Astrocyte (in vitro differentiated cells and primary cell): ENCODE measurements at regions not wholly inside any gene's neighbourhood (a gene's known extent, or its start where the extent isn't known, plus 50 kb on each side); places are given as distances from the start of the nearest gene placed in this dataset.

Experiments
- DNase-seq: peaks from one replicate; pipeline ENCODE4 v3.0.0-alpha.2; 2010; ENCODE audit warnings: low read depth
- FAIRE-seq: peaks from 2 replicates; lab custom pipeline; 2011; peaks lifted over from hg19 to GRCh38; lab: Jason Lieb, UNC
- H2AFZ ChIP-seq: 2 replicates; pipeline ENCODE4 v1.6.0; 2012; ENCODE audit warnings: low read depth, low read length, inconsistent platforms
- H3K27ac ChIP-seq: 2 replicates; pipeline ENCODE4 v1.5.1; 2011; ENCODE audit warnings: low read depth, low read length, inconsistent platforms
- H3K27me3 ChIP-seq: 2 replicates; pipeline ENCODE4 v1.6.0; 2011; ENCODE audit warnings: low read length, inconsistent platforms; ENCODE audit not compliant: insufficient read depth
- H3K36me3 ChIP-seq: 2 replicates; pipeline ENCODE4 v1.5.1; 2011; ENCODE audit warnings: low read length, inconsistent platforms; ENCODE audit not compliant: insufficient read depth
- H3K4me1 ChIP-seq: 2 replicates; pipeline ENCODE4 v1.5.1; 2011; ENCODE audit warnings: low read length, inconsistent platforms; ENCODE audit not compliant: insufficient read depth
- H3K4me2 ChIP-seq: 2 replicates; pipeline ENCODE4 v1.6.0; 2012; ENCODE audit warnings: low read length, inconsistent platforms
- H3K4me3 ChIP-seq: 2 replicates; pipeline ENCODE4 v1.5.1; 2011; ENCODE audit warnings: low read depth, mild to moderate bottlenecking, low read length, inconsistent platforms; ENCODE audit not compliant: insufficient read depth
- H3K79me2 ChIP-seq: 2 replicates; pipeline ENCODE4 v1.6.0; 2012; ENCODE audit warnings: mild to moderate bottlenecking, low read length, inconsistent platforms; ENCODE audit not compliant: insufficient read depth
- H3K9ac ChIP-seq: 2 replicates; pipeline ENCODE4 v1.6.0; 2012; ENCODE audit warnings: mild to moderate bottlenecking, low read length, inconsistent platforms
- H3K9me3 ChIP-seq: 2 replicates; pipeline ENCODE4 v1.5.1; 2012; ENCODE audit warnings: low read depth, mild to moderate bottlenecking, low read length, inconsistent platforms; ENCODE audit not compliant: insufficient read depth
- H4K20me1 ChIP-seq: 2 replicates; pipeline ENCODE4 v1.6.0; 2012; ENCODE audit warnings: low read length, inconsistent platforms; ENCODE audit not compliant: insufficient read depth
- H3K27ac Mint-ChIP-seq: one replicate; pipeline ENCODE4 v1.8.0; 2021; ENCODE audit warnings: mild to moderate bottlenecking, mixed read lengths; ENCODE audit not compliant: unreplicated experiment
- H3K27me3 Mint-ChIP-seq: one replicate; pipeline ENCODE4 v1.8.0; 2021; ENCODE audit warnings: low read depth, mixed read lengths; ENCODE audit not compliant: unreplicated experiment
- H3K36me3 Mint-ChIP-seq: one replicate; pipeline ENCODE4 v1.8.0; 2021; ENCODE audit warnings: low read depth, mixed read lengths; ENCODE audit not compliant: unreplicated experiment
- H3K4me1 Mint-ChIP-seq: one replicate; pipeline ENCODE4 v1.8.0; 2021; ENCODE audit warnings: low read depth, mixed read lengths; ENCODE audit not compliant: unreplicated experiment
- H3K4me3 Mint-ChIP-seq: one replicate; pipeline ENCODE4 v1.8.0; 2021; ENCODE audit warnings: mild to moderate bottlenecking, moderate library complexity, mixed read lengths; ENCODE audit not compliant: unreplicated experiment
- H3K9me3 Mint-ChIP-seq: one replicate; pipeline ENCODE4 v1.8.0; 2021; ENCODE audit warnings: mild to moderate bottlenecking, mixed read lengths; ENCODE audit not compliant: unreplicated experiment
- EZH2 ChIP-seq: IDR thresholded peaks from 2 replicates; pipeline ENCODE4 v1.6.1; 2012; ENCODE audit warnings: mild to moderate bottlenecking, low read length, inconsistent platforms; ENCODE audit not compliant: insufficient read depth
- TF ChIP-seq, protein P1 (sequence below): IDR thresholded peaks from 2 replicates; pipeline ENCODE4 v1.5.1; 2011; ENCODE audit warnings: low read depth, mild to moderate bottlenecking, inconsistent platforms, low read length, moderate library complexity; ENCODE audit not compliant: insufficient read depth

DNA sequence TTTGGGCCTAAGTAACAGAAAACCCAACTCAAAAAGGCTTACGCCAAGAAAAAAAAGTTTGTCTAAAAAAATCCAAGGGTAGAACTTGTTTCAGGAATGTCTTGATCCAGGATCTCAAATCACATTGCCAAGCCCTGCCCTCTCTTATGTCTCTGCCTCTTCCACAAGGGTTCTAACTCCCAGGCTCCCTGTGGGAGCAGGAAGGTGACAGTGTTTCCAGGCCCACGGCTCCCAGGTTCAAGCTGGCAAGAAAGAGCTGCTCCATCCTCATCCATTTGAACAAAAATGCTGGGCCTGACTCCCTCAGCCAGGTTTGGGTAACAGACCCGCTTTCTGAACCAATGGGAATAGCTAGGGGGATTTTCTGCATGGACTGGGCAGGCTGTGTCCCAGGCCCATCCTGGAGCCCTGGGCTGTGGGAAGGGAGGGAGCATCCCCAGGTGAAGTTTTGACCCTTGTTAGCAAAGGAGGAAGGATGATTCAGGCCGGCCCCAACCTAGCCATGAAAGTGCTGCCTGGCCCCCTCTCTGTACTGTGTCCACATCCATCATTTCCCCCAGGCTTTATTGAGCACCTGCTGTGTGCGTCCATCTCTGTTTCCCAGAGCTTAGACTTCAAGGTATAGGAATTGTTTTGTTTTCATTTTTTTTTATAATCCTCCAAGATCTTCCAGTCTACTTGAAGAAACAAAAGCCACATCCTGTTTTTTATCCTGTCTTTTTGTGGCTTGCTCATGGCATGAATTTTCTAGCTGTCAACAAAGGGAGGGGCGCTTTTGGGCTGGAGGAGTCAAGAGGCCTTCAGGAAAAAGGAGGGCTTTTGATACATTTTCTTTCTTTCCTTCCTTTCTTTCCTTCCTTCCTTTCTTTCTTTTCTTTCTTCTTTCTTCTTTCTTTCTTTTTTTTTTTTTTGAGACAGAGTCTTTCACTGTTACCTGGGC is 159.8 kb downstream of the TFAP2C start:
- Histone ChIP-seq H3K36me3 (no peaks in the 10 kb centered on the region), H3K9me3 (no peaks in the 10 kb centered on the region), H3K4me1 (peaks cover 17% of the 10 kb centered on the region), H4K20me1 (no peaks in the 10 kb centered on the region), H2AFZ (no peak overlapping the region), H3K4me3 (no peak overlapping the region), H3K9ac (peak overlapping the region; percentile 23), H3K79me2 (no peaks in the 10 kb centered on the region), H3K27me3 (no peaks in the 10 kb centered on the region), H3K27ac (peak overlapping the region; percentile 89), H3K4me2 (peak overlapping the region; percentile 70)
- Mint-ChIP-seq H3K9me3 (no peaks in the 10 kb centered on the region), H3K4me3 (no peak overlapping the region), H3K27me3 (peaks cover 7% of the 10 kb centered on the region), H3K4me1 (peaks cover 12% of the 10 kb centered on the region), H3K36me3 (no peaks in the 10 kb centered on the region), H3K27ac (no peak overlapping the region)
- FAIRE-seq: no peak
- no peak for DNase-seq
- TF ChIP-seq, protein P1, sequence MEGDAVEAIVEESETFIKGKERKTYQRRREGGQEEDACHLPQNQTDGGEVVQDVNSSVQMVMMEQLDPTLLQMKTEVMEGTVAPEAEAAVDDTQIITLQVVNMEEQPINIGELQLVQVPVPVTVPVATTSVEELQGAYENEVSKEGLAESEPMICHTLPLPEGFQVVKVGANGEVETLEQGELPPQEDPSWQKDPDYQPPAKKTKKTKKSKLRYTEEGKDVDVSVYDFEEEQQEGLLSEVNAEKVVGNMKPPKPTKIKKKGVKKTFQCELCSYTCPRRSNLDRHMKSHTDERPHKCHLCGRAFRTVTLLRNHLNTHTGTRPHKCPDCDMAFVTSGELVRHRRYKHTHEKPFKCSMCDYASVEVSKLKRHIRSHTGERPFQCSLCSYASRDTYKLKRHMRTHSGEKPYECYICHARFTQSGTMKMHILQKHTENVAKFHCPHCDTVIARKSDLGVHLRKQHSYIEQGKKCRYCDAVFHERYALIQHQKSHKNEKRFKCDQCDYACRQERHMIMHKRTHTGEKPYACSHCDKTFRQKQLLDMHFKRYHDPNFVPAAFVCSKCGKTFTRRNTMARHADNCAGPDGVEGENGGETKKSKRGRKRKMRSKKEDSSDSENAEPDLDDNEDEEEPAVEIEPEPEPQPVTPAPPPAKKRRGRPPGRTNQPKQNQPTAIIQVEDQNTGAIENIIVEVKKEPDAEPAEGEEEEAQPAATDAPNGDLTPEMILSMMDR: no peak
- TF ChIP-seq EZH2: no peak

DNA sequence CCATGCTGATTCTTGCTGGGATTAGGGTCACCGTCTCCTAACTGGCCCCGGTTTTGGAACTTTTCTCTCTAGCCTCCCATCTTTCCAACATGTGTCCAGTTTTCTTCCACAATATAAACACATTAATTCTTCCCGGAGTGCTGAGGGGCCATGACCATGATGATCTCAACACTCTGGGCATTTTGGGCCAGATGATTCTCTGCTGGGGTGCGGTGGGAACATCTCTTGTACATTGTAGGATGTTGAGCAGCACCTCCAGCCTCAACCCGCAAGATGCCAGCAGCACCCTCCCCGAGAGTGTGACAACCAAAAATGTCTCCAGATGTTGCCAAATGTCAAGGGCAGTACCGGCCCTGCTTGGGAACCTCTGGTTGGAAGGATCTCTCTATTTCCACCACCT is 164.8 kb downstream of the TFAP2C start:
- no peak overlapping the region for H3K4me3 ChIP-seq
- H3K4me3 Mint-ChIP-seq: no peak overlapping the region
- H3K9me3 Mint-ChIP-seq: peaks cover 5% of the 10 kb centered on the region
- H2AFZ ChIP-seq: no peak overlapping the region
- H3K4me1 ChIP-seq: peaks cover 3% of the 10 kb centered on the region
- H3K9ac ChIP-seq: no peak overlapping the region
- no peak overlapping the region for H3K27ac ChIP-seq
- H3K4me2 ChIP-seq: no peak overlapping the region
- no peaks in the 10 kb centered on the region for H3K79me2 ChIP-seq
- peaks cover 5% of the 10 kb centered on the region for H3K9me3 ChIP-seq
- peaks cover 3% of the 10 kb centered on the region for H3K4me1 Mint-ChIP-seq
- DNase-seq (no peak), FAIRE-seq (no peak)
- no peaks in the 10 kb centered on the region for H3K27me3 ChIP-seq
- no peak overlapping the region for H3K27ac Mint-ChIP-seq
- TF ChIP-seq, protein P1: no peak
- TF ChIP-seq EZH2: no peak
- no peaks in the 10 kb centered on the region for H4K20me1 ChIP-seq
- H3K27me3 Mint-ChIP-seq: peaks cover 13% of the 10 kb centered on the region
- H3K36me3 Mint-ChIP-seq: no peaks in the 10 kb centered on the region
- no peaks in the 10 kb centered on the region for H3K36me3 ChIP-seq

DNA sequence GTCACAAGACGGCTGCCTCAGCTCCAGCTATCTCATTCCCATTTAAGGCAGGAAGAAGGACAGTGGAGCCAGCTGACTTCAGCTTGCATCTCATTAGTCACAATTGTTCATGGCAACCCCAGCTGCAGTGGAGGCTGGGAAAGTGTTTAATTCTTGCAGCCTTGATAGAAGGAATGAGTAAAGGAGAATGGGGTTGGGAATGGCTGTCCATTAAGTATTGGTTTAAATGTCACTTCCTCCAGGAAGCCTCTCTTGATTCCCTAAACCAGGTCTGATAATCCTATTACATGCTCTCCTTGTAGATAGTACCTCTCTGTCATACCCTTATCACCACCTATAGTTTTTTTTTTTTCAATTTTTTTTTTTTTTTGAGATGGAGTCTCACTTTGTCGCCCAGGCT is 166.4 kb downstream of the TFAP2C start:
- no peaks in the 10 kb centered on the region for H3K36me3 ChIP-seq
- no peak for FAIRE-seq
- H3K27me3 ChIP-seq: no peaks in the 10 kb centered on the region
- Mint-ChIP-seq H3K9me3 (peaks cover 7% of the 10 kb centered on the region), H3K4me1 (no peaks in the 10 kb centered on the region), H3K27me3 (peaks cover 16% of the 10 kb centered on the region), H3K36me3 (no peaks in the 10 kb centered on the region), H3K27ac (no peak overlapping the region), H3K4me3 (no peak overlapping the region)
- no peaks in the 10 kb centered on the region for H3K79me2 ChIP-seq
- H2AFZ ChIP-seq: no peak overlapping the region
- no peak overlapping the region for H3K4me2 ChIP-seq
- no peak overlapping the region for H3K9ac ChIP-seq
- no peaks in the 10 kb centered on the region for H4K20me1 ChIP-seq
- TF ChIP-seq, protein P1: no peak
- TF ChIP-seq EZH2: no peak
- peaks cover 5% of the 10 kb centered on the region for H3K9me3 ChIP-seq
- no peak overlapping the region for H3K4me3 ChIP-seq
- H3K27ac ChIP-seq: no peak overlapping the region
- no peaks in the 10 kb centered on the region for H3K4me1 ChIP-seq
- DNase-seq: no peak
